Transverse colon (tissue), 4 donors: ENCODE measurements at regions not wholly inside any gene's neighbourhood (a gene's known extent, or its start where the extent isn't known, plus 50 kb on each side); places are given as distances from the start of the nearest gene placed in this dataset.

ENCODE experiments used
- DNase-seq: peaks from one replicate; pipeline ENCODE4 v3.0.0-alpha.2; 2019
- H3K27ac ChIP-seq, 4 donors: fragments of 200-600 bp; sonication (generic); 2 replicates each; pipeline ENCODE4 v1.5.1; 2016 to 2018; ENCODE audit warnings: inconsistent platforms in 4 of 4
- H3K27me3 ChIP-seq: fragments of 200-600 bp; sonication (generic); 2 replicates; pipeline ENCODE4 v1.5.1; 2017; ENCODE audit warnings: inconsistent platforms
- H3K36me3 ChIP-seq, 4 donors: fragments of 200-600 bp; sonication (generic); 2 replicates each; pipeline ENCODE4 v1.5.1; 2017 to 2019; ENCODE audit warnings: inconsistent platforms in 4 of 4
- H3K4me1 ChIP-seq, 4 donors: fragments of 200-600 bp; sonication (generic); 2 replicates each; pipeline ENCODE4 v1.5.1; 2017 to 2020; ENCODE audit warnings: inconsistent platforms in 4 of 4
- H3K4me3 ChIP-seq, 4 donors: fragments of 200-600 bp; sonication (generic); 1 replicate in 1 of 4; 2 replicates in 3 of 4; pipeline versions ENCODE4 v1.5.1 to v1.6.1; 2017 to 2019; ENCODE audit warnings: inconsistent platforms in 4 of 4
- H3K9me3 ChIP-seq, 2 donors: fragments of 200-600 bp; sonication (generic); 2 replicates each; pipeline ENCODE4 v1.5.1; 2017 to 2019; ENCODE audit warnings: inconsistent platforms in 2 of 2
- EP300 ChIP-seq: sonication (generic); formaldehyde crosslinking; IDR thresholded peaks from one replicate; pipeline ENCODE4 v1.6.1; 2017; ENCODE audit warnings: antibody characterized with exemption, low read depth
- POLR2A ChIP-seq: fragments of 450-650 bp; IDR thresholded peaks from one replicate; pipeline ENCODE4 v1.6.1; 2016; ENCODE audit warnings: antibody characterized with exemption, mild to moderate bottlenecking, moderate library complexity
- POLR2AphosphoS5 ChIP-seq, 3 donors: sonication (generic); formaldehyde crosslinking; IDR thresholded peaks; one replicate each; pipeline ENCODE4 v1.6.1; 2016; ENCODE audit warnings: antibody characterized with exemption in 3 of 3
- WGBS, 2 donors: methylation state at CpG; one replicate each; pipeline ENCODE4 v1.1.5; 2018; ENCODE audit warnings: low coverage in 1 of 2; 5-methylcytosine and 5-hydroxymethylcytosine counted together
- in situ Hi-C, 4 donors: fragments of 200-750 bp; cut with MboI; loops; one replicate each; pipeline versions ENCODE4 v1.15.0 to v1.15.1; 2017; ENCODE audit warnings: low sequenced_read_pairs in 3 of 4, low pct_ligation_motif_present in 1 of 4, low pct_unique_long_range_greater_than_20kb in 1 of 4
- intact Hi-C: fragments of 100-400 bp; cut with DNase I; formaldehyde crosslinking; loops from one replicate; pipeline ENCODE4 v1.15.1; 2023; ENCODE audit warnings: low total_unique reads
- TF ChIP-seq, protein P1 (sequence below), 5 experiments: fragments of 200-600 bp in 3 of 5; fragments of 450-650 bp in 2 of 5; sonication (generic) in 3 of 5; IDR thresholded peaks; 1 replicate in 2 of 5; 2 replicates in 3 of 5; pipeline ENCODE4 v1.5.1; 2016 to 2017; ENCODE audit warnings: antibody characterized with exemption in 5 of 5, inconsistent platforms in 3 of 5, mild to moderate bottlenecking in 2 of 5, moderate library complexity in 1 of 5

DNA sequence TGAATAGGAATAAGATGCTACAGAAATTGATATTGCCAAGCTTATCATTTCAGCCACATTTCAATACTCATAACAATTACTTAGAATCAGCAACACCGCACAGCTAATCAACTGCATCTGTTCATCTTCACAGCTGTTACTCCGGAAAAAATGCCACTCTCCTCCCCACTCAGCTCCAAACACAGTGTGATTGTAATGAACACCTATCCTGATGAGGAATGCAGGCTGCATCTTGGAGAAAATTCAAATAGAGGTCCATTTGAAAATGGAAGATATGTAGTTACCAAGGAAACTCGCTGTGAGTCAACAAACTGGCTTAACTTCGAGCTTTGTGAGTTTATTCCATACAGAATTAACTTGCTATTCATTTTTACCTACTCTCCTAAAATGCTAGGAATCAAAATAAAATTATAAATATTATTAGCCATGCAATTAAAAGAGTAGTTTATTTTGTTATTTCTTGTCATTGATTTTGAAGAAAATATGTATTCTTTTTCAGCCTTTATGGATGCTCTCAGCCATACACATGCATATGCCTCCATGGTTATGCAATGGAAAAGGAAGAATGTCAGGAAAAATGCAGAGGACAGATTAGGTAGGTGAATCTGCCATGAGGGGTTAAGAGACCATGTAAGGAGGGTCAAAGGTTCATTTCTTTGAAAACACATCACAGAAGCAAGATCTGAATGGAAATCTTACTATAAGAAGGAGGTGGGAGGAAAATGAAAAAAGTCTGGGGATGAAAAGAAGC lies 267.2 kb downstream of the POM121L12 start:
- 44 to 61% methylated on average over 4 of the region's 4 CpGs for WGBS, 2 donors
- no peak overlapping the region for H3K27ac ChIP-seq
- intact Hi-C loops (no loop called here), in situ Hi-C loops (no loop called here)
- no peak for DNase-seq
- no peak overlapping the region for H3K4me3 ChIP-seq
- H3K9me3 ChIP-seq = no peaks in the 10 kb centered on the region
- no peaks in the 10 kb centered on the region for H3K36me3 ChIP-seq
- no peaks in the 10 kb centered on the region for H3K4me1 ChIP-seq
- TF ChIP-seq POLR2A = no peak
- TF ChIP-seq, protein P1, sequence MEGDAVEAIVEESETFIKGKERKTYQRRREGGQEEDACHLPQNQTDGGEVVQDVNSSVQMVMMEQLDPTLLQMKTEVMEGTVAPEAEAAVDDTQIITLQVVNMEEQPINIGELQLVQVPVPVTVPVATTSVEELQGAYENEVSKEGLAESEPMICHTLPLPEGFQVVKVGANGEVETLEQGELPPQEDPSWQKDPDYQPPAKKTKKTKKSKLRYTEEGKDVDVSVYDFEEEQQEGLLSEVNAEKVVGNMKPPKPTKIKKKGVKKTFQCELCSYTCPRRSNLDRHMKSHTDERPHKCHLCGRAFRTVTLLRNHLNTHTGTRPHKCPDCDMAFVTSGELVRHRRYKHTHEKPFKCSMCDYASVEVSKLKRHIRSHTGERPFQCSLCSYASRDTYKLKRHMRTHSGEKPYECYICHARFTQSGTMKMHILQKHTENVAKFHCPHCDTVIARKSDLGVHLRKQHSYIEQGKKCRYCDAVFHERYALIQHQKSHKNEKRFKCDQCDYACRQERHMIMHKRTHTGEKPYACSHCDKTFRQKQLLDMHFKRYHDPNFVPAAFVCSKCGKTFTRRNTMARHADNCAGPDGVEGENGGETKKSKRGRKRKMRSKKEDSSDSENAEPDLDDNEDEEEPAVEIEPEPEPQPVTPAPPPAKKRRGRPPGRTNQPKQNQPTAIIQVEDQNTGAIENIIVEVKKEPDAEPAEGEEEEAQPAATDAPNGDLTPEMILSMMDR (IDR thresholded peaks at IDR 0.05) = no peak
- TF ChIP-seq EP300 = no peak
- no peak for TF ChIP-seq POLR2AphosphoS5 (IDR thresholded peaks at IDR 0.05)
- no peaks in the 10 kb centered on the region for H3K27me3 ChIP-seq

DNA sequence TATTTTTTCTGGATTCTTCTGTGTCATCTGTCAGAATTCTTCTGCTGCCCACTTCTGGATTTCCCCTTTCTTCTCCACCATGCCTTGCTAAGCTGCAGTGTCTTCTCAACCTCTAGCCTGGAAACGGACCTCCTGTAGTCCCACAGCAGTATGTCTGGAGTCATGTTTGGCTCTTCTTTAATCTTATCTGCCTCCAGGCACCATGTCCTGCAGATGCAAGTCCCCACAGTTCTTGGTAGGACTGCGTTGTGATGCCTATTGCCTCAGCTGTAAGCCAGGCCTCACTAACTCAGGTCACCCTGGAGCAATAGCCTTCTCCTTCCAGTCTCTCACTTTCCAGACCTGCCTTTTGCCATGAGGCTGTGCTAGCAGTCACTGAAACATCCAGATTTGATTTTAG lies 268.3 kb downstream of the POM121L12 start:
- intact Hi-C loops (no loop called here), in situ Hi-C loops (no loop called here)
- Histone ChIP-seq H3K4me3 (no peak overlapping the region), H3K36me3 (no peaks in the 10 kb centered on the region), H3K4me1 (no peaks in the 10 kb centered on the region), H3K9me3 (no peaks in the 10 kb centered on the region), H3K27ac (no peak overlapping the region), H3K27me3 (no peaks in the 10 kb centered on the region)
- no peak for DNase-seq
- TF ChIP-seq POLR2AphosphoS5 (IDR thresholded peaks at IDR 0.05) (no peak), POLR2A (no peak), EP300 (no peak)
- TF ChIP-seq, protein P1 (IDR thresholded peaks at IDR 0.05) = no peak
- 86% methylated on average over 2 of the region's 2 CpGs; no CpG with 5 or more reads in 1 of the 2 donors for WGBS, 2 donors

DNA sequence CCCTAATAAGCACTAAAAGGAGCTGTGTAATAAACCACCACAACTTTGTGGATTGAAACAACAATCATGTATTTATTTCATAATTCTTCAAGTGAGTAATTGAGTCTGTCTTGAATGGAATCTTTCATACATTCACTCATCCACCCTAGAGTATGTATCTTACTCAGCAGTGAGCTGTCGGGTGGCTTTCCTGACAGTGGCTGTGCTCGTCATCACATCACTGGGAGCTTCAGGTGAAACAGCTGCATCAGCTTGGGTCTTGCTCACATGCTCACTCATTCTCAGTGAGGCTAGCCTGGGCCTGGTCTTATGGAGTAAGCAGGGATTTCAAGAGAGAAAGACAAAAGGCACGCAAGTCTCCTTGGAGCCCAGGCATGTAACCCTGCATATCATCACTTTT lies 271.4 kb downstream of the POM121L12 start:
- no peaks in the 10 kb centered on the region for H3K9me3 ChIP-seq
- no peaks in the 10 kb centered on the region for H3K36me3 ChIP-seq
- intact Hi-C loops = no loop called here
- DNase-seq = no peak
- H3K4me3 ChIP-seq = no peak overlapping the region
- no peaks in the 10 kb centered on the region for H3K4me1 ChIP-seq
- H3K27me3 ChIP-seq = no peaks in the 10 kb centered on the region
- 83% methylated on average over 3 of the region's 3 CpGs; no CpG with 5 or more reads in 1 of the 2 donors for WGBS, 2 donors
- H3K27ac ChIP-seq = no peak overlapping the region
- in situ Hi-C loops = no loop called here
- TF ChIP-seq POLR2A (no peak), POLR2AphosphoS5 (IDR thresholded peaks at IDR 0.05) (no peak), EP300 (no peak)
- TF ChIP-seq, protein P1 (IDR thresholded peaks at IDR 0.05) = no peak

DNA sequence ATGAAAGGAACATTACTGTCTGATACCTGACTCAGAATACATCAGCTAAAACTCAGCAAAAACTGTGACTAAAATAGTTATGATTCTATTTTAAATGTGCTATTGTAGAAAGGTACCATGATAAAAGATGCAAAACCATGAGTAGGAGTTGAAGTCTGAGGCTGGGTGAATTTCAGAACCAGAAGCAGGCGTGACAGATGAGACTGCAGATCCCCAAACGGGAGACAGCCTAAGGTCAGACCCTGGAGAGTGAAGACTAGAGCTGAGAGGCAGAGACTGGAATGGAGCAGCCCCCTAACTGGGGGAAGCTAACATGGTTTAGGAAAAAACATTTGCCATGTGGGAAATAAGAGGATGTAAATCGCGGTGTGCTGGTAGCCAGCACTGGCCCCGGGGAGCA lies 275.8 kb downstream of the POM121L12 start:
- in situ Hi-C loops = no loop called here
- H3K36me3 ChIP-seq = no peaks in the 10 kb centered on the region
- H3K4me1 ChIP-seq = no peaks in the 10 kb centered on the region
- no peak for TF ChIP-seq EP300
- TF ChIP-seq, protein P1 (IDR thresholded peaks at IDR 0.05) = no peak
- TF ChIP-seq POLR2AphosphoS5 (IDR thresholded peaks at IDR 0.05) = no peak
- no peak for TF ChIP-seq POLR2A
- DNase-seq = no peak
- no peaks in the 10 kb centered on the region for H3K27me3 ChIP-seq
- WGBS, 2 donors = 70 to 77% methylated on average over 2 to 5 of the region's 5 CpGs
- intact Hi-C loops = no loop called here
- no peak overlapping the region for H3K27ac ChIP-seq
- H3K4me3 ChIP-seq = no peak overlapping the region
- no peaks in the 10 kb centered on the region for H3K9me3 ChIP-seq
